ENCODE measurements at regions not wholly inside any gene's neighbourhood (a gene's known extent, or its start where the extent isn't known, plus 50 kb on each side); places are given as distances from the start of the nearest gene placed in this dataset.

DNA sequence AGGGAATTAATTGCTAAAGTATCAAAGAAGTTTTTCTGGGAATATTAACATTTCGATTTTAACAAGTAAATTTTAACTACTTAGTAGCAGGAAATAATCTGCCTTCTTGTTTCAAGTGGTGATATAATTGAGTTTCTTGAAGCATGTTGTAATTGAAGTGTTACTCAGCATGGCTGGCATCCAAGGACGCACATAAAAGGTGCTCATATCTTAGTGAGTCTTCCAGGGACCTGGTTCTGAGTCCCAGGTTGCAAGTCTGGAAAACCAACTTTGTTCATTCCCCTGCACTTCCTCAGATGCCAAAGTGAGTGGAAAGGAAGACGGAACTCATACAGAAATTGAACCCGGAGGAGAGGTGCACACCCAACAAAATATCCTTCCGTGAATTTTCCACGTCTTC, 399.6 kb downstream of the NLGN4X start:
- TF ChIP-seq EZH2 (IDR thresholded peaks at IDR 0.05; ENCODE audit: low read depth, unreplicated experiment): no peak
- no peak for TF ChIP-seq EZH2phosphoT487 (IDR thresholded peaks at IDR 0.05; ENCODE audit: unreplicated experiment)
- TF ChIP-seq CTCF (conservative IDR thresholded peaks at IDR 0.05; ENCODE audit: low read depth in 2 of 2): no peak
- TF ChIP-seq CREB1 (CRISPR knock-in tag; IDR thresholded peaks at IDR 0.05; ENCODE audit: low read depth): no peak
- no peak for TF ChIP-seq JUNB (IDR thresholded peaks at IDR 0.05; ENCODE audit: unreplicated experiment)
- no peak for TF ChIP-seq POLR2AphosphoS5 (IDR thresholded peaks at IDR 0.05; ENCODE audit: low read depth)
- TF ChIP-seq ZNF462 (CRISPR knock-in tag; IDR thresholded peaks at IDR 0.05): no peak
- TF ChIP-seq ZNF331 (CRISPR knock-in tag; IDR thresholded peaks at IDR 0.05; ENCODE audit: low read depth): no peak
- no peak for TF ChIP-seq REST (IDR thresholded peaks at IDR 0.05; ENCODE audit: unreplicated experiment)
- TF ChIP-seq ETS1 (IDR thresholded peaks at IDR 0.05): no peak
- no peak for TF ChIP-seq ZNF114 (CRISPR knock-in tag; IDR thresholded peaks at IDR 0.05)
- TF ChIP-seq STAT1 (IDR thresholded peaks at IDR 0.05; ENCODE audit: unreplicated experiment): no peak
